ENCODE measurements at regions not wholly inside any gene's neighbourhood (a gene's known extent, or its start where the extent isn't known, plus 50 kb on each side); places are given as distances from the start of the nearest gene placed in this dataset.

GRCh38 chr14:97246648-97247047, 449.5 kb downstream of the VRK1 start:
- no peak overlapping the region for H3K27ac ChIP-seq (ENCODE audit: extremely low read depth, low read depth, low read length)
- ChIA-PET CTCF (no interaction called here), POLR2A (no interaction called here)
- H3K9me3 ChIP-seq (ENCODE audit: control insufficient read depth, insufficient read depth, low read depth, low read length) = no peaks in the 10 kb centered on the region
- H3K36me3 ChIP-seq (ENCODE audit: control insufficient read depth in 2 of 2, insufficient read depth in 1 of 2, low read length in 2 of 2) = no peaks in the 10 kb centered on the region
- TF ChIP-seq ZNF843 (tag by site-specific recombination; IDR thresholded peaks at IDR 0.05) = no peak
- no peak for TF ChIP-seq HOXD13 (CRISPR knock-in tag; IDR thresholded peaks at IDR 0.05; ENCODE audit: borderline replicate concordance)
- no peak for TF ChIP-seq ZNF223 (tag by site-specific recombination; IDR thresholded peaks at IDR 0.05)
- no peak for TF ChIP-seq ZBTB11 (tag by site-specific recombination; conservative IDR thresholded peaks at IDR 0.05; ENCODE audit: low read depth)
- TF ChIP-seq, protein P1, sequence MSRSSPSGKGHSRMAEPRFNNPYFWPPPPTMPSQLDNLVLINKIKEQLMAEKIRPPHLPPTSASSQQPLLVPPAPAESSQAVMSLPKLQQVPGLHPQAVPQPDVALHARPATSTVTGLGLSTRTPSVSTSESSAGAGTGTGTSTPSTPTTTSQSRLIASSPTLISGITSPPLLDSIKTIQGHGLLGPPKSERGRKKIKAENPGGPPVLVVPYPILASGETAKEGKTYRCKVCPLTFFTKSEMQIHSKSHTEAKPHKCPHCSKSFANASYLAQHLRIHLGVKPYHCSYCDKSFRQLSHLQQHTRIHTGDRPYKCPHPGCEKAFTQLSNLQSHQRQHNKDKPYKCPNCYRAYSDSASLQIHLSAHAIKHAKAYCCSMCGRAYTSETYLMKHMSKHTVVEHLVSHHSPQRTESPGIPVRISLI (tag by site-specific recombination; IDR thresholded peaks at IDR 0.05) = no peak
- no peak for TF ChIP-seq ZNF48 (tag by site-specific recombination; IDR thresholded peaks at IDR 0.05)
- TF ChIP-seq ZNF777 (tag by site-specific recombination; IDR thresholded peaks at IDR 0.05; ENCODE audit: borderline replicate concordance) = no peak
- TF ChIP-seq, protein P2, sequence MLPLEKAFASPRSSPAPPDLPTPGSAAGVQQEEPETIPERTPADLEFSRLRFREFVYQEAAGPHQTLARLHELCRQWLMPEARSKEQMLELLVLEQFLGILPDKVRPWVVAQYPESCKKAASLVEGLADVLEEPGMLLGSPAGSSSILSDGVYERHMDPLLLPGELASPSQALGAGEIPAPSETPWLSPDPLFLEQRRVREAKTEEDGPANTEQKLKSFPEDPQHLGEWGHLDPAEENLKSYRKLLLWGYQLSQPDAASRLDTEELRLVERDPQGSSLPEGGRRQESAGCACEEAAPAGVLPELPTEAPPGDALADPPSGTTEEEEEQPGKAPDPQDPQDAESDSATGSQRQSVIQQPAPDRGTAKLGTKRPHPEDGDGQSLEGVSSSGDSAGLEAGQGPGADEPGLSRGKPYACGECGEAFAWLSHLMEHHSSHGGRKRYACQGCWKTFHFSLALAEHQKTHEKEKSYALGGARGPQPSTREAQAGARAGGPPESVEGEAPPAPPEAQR (tag by site-specific recombination; IDR thresholded peaks at IDR 0.05) = no peak
- no peaks in the 10 kb centered on the region for H3K4me1 ChIP-seq (ENCODE audit: control insufficient read depth, insufficient read depth, low read length)
- no peak overlapping the region for H3K4me3 ChIP-seq (ENCODE audit: low read depth, low read length)

- POLR2A ChIA-PET = no interaction called here
- Histone ChIP-seq H3K4me3 (ENCODE audit: low read depth, low read length) (no peak overlapping the region), H3K27ac (ENCODE audit: extremely low read depth, low read depth, low read length) (no peak overlapping the region), H3K36me3 (ENCODE audit: control insufficient read depth in 2 of 2, insufficient read depth in 1 of 2, low read length in 2 of 2) (no peaks in the 10 kb centered on the region), H3K9me3 (ENCODE audit: control insufficient read depth, insufficient read depth, low read depth, low read length) (no peaks in the 10 kb centered on the region), H3K4me1 (ENCODE audit: control insufficient read depth, insufficient read depth, low read length) (no peaks in the 10 kb centered on the region)
- TF ChIP-seq ZBTB11 (tag by site-specific recombination; conservative IDR thresholded peaks at IDR 0.05; ENCODE audit: low read depth) (no peak), KLF7 (tag by site-specific recombination; IDR thresholded peaks at IDR 0.05; ENCODE audit: borderline replicate concordance) (no peak), ZNF112 (tag by site-specific recombination; IDR thresholded peaks at IDR 0.05) (no peak)
- CTCF ChIA-PET = no interaction called here
Measured at GRCh38 chr14:97248973-97249372, 451.8 kb downstream of the VRK1 start.

- Histone ChIP-seq H3K36me3 (ENCODE audit: control insufficient read depth in 2 of 2, insufficient read depth in 1 of 2, low read length in 2 of 2) (no peaks in the 10 kb centered on the region), H3K4me3 (ENCODE audit: low read depth, low read length) (no peak overlapping the region), H3K4me1 (ENCODE audit: control insufficient read depth, insufficient read depth, low read length) (no peaks in the 10 kb centered on the region), H3K27ac (ENCODE audit: extremely low read depth, low read depth, low read length) (no peak overlapping the region), H3K9me3 (ENCODE audit: control insufficient read depth, insufficient read depth, low read depth, low read length) (no peaks in the 10 kb centered on the region)
- CTCF ChIA-PET = interaction anchor here (0.9 kb wide), 1 partner anchor 67 kb away, joined by 3 read pairs; no protein-coding TSS in a partner anchor
- POLR2A ChIA-PET = no interaction called here
- TF ChIP-seq ZNF138 (tag by site-specific recombination; IDR thresholded peaks at IDR 0.05; ENCODE audit: borderline replicate concordance) = no peak
- TF ChIP-seq ZNF792 (tag by site-specific recombination; IDR thresholded peaks at IDR 0.05) = no peak
- no peak for TF ChIP-seq ZNF558 (tag by site-specific recombination; IDR thresholded peaks at IDR 0.05)
- TF ChIP-seq, protein P2 (tag by site-specific recombination; IDR thresholded peaks at IDR 0.05) = no peak
- TF ChIP-seq ZNF585B (tag by site-specific recombination; IDR thresholded peaks at IDR 0.05) = no peak
- no peak for TF ChIP-seq ZNF529 (tag by site-specific recombination; IDR thresholded peaks at IDR 0.05; ENCODE audit: insufficient replicate concordance)
- TF ChIP-seq ZNF391 (tag by site-specific recombination; IDR thresholded peaks at IDR 0.05; ENCODE audit: borderline replicate concordance, low read depth) = no peak
- TF ChIP-seq ZSCAN23 (tag by site-specific recombination; IDR thresholded peaks at IDR 0.05) = no peak
- no peak for TF ChIP-seq MYNN (tag by site-specific recombination; IDR thresholded peaks at IDR 0.05; ENCODE audit: borderline replicate concordance)
- TF ChIP-seq ZBTB17 (tag by site-specific recombination; IDR thresholded peaks at IDR 0.05) = no peak
- no peak for TF ChIP-seq SCRT2 (tag by site-specific recombination; IDR thresholded peaks at IDR 0.05)
- TF ChIP-seq ZNF184 (tag by site-specific recombination; IDR thresholded peaks at IDR 0.05) = no peak
- TF ChIP-seq ZNF629 (tag by site-specific recombination; IDR thresholded peaks at IDR 0.05) = no peak
Measured at GRCh38 chr14:97250931-97251330, 453.7 kb downstream of the VRK1 start.
